ENCODE measurements at regions not wholly inside any gene's neighbourhood (a gene's known extent, or its start where the extent isn't known, plus 50 kb on each side); places are given as distances from the start of the nearest gene placed in this dataset.
"Not testable (repeated sequence)": the region's sequence is repeated elsewhere in the genome, so short reads cannot be mapped to it uniquely, and the experiment has no call there.

DNA sequence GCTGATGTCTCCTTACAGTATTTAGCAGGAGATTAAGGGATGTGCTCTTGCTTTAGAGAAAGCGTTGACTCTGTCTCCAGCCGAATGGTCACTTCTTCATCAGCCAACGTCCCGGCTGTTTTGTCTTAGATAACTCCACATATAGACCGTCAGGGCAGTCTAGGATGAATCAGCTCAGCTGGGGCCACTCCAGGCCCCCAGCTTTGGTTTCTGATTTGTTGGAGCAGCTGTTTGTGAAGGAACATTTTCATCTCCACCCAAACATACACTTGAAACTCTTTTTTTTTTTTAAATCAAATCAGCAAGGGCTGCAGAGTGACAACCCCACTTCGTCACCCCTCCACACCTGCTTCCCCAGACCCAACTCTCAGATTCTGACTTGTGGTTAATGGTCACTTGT lies 206.1 kb upstream of the GALNT2 start:
- no peak overlapping the region for H3K4me3 ChIP-seq
- no peak for DNase-seq (ENCODE audit: low read depth, low spot score)
- TF ChIP-seq FOXP2 (optimal IDR thresholded peaks at IDR 0.05; ENCODE audit: control extremely low read depth, extremely low read length, insufficient read depth) (no peak), POLR2AphosphoS5 (IDR thresholded peaks at IDR 0.05; ENCODE audit: borderline replicate concordance, low read depth, low read length) (no peak), EZH2 (IDR thresholded peaks at IDR 0.05) (no peak)
- H3K36me3 ChIP-seq (ENCODE audit: insufficient read depth, low read length), result no peaks in the 10 kb centered on the region
- H3K9ac ChIP-seq (ENCODE audit: insufficient read length), result no peak overlapping the region
- H3K9me3 ChIP-seq (ENCODE audit: low read depth, low read length), result no peaks in the 10 kb centered on the region
- no peak overlapping the region for H3K27ac ChIP-seq

- DNase-seq (ENCODE audit: low read depth, low spot score), result no peak
- H3K9ac ChIP-seq (ENCODE audit: insufficient read length), result no peak overlapping the region
- H3K27ac ChIP-seq, result no peak overlapping the region
- no peak overlapping the region for H3K4me3 ChIP-seq
- no peaks in the 10 kb centered on the region for H3K9me3 ChIP-seq (ENCODE audit: low read depth, low read length)
- no peaks in the 10 kb centered on the region for H3K36me3 ChIP-seq (ENCODE audit: insufficient read depth, low read length)
- TF ChIP-seq FOXP2 (optimal IDR thresholded peaks at IDR 0.05; ENCODE audit: control extremely low read depth, extremely low read length, insufficient read depth) (no peak), EZH2 (IDR thresholded peaks at IDR 0.05) (no peak), POLR2AphosphoS5 (IDR thresholded peaks at IDR 0.05; ENCODE audit: borderline replicate concordance, low read depth, low read length) (no peak)
These were observed 204.8 kb upstream of the GALNT2 start for GRCh38 chr1:229862017-229862774.

- Histone ChIP-seq H3K36me3 (ENCODE audit: insufficient read depth, low read length) (no peaks in the 10 kb centered on the region), H3K9me3 (ENCODE audit: low read depth, low read length) (no peaks in the 10 kb centered on the region), H3K9ac (ENCODE audit: insufficient read length) (no peak overlapping the region), H3K4me3 (no peak overlapping the region), H3K27ac (no peak overlapping the region)
- DNase-seq (ENCODE audit: low read depth, low spot score), result no peak
- TF ChIP-seq EZH2 (IDR thresholded peaks at IDR 0.05) (no peak), FOXP2 (optimal IDR thresholded peaks at IDR 0.05; ENCODE audit: control extremely low read depth, extremely low read length, insufficient read depth) (no peak), POLR2AphosphoS5 (IDR thresholded peaks at IDR 0.05; ENCODE audit: borderline replicate concordance, low read depth, low read length) (no peak)
These were observed 203.1 kb upstream of the GALNT2 start for GRCh38 chr1:229863651-229864545.

DNA sequence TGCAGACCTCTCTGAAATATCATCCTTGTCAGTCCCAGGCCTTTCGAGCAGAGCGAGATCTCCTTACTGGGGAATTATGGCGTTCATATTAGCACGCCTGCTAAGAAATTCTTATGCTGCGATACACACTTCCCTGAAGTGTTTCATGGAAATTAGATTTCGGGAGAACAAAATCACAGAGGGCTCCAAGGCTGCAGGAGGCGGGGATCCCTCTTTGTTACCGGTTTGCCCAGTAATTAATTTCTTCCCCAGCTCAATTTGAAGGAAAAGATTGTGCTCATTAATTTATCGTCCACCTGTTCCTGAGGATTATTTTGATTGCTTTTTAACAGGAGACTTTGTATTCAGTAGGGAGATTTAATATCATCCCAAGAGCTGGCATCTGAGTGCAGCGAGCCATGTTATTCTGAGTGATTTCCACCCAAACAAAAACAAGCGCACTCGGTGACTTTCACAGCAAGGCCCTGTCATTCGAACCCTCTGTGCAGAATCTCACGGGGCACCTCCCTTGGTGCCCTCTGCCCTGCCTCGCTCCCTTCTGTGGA lies 202.3 kb upstream of the GALNT2 start:
- Histone ChIP-seq H3K36me3 (ENCODE audit: insufficient read depth, low read length) (no peaks in the 10 kb centered on the region), H3K27ac (no peak overlapping the region), H3K9ac (ENCODE audit: insufficient read length) (no peak overlapping the region), H3K9me3 (ENCODE audit: low read depth, low read length) (no peaks in the 10 kb centered on the region), H3K4me3 (no peak overlapping the region)
- TF ChIP-seq POLR2AphosphoS5 (IDR thresholded peaks at IDR 0.05; ENCODE audit: borderline replicate concordance, low read depth, low read length), result no peak
- no peak for TF ChIP-seq EZH2 (IDR thresholded peaks at IDR 0.05)
- no peak for TF ChIP-seq FOXP2 (optimal IDR thresholded peaks at IDR 0.05; ENCODE audit: control extremely low read depth, extremely low read length, insufficient read depth)
- no peak for DNase-seq (ENCODE audit: low read depth, low spot score)

GRCh38 chr1:229865321-229865720 lies 201.7 kb upstream of the GALNT2 start:
- not testable (repeated sequence) for H3K36me3 ChIP-seq (ENCODE audit: insufficient read depth, low read length); H3K4me3 ChIP-seq; H3K27ac ChIP-seq; H3K9ac ChIP-seq (ENCODE audit: insufficient read length); H3K9me3 ChIP-seq (ENCODE audit: low read depth, low read length); DNase-seq (ENCODE audit: low read depth, low spot score)

- Histone ChIP-seq H3K4me3 (no peak overlapping the region), H3K36me3 (ENCODE audit: insufficient read depth, low read length) (no peaks in the 10 kb centered on the region), H3K9ac (ENCODE audit: insufficient read length) (no peak overlapping the region), H3K27ac (no peak overlapping the region), H3K9me3 (ENCODE audit: low read depth, low read length) (no peaks in the 10 kb centered on the region)
- TF ChIP-seq EZH2 (IDR thresholded peaks at IDR 0.05), result no peak
- TF ChIP-seq POLR2AphosphoS5 (IDR thresholded peaks at IDR 0.05; ENCODE audit: borderline replicate concordance, low read depth, low read length), result no peak
- no peak for TF ChIP-seq FOXP2 (optimal IDR thresholded peaks at IDR 0.05; ENCODE audit: control extremely low read depth, extremely low read length, insufficient read depth)
- no peak for DNase-seq (ENCODE audit: low read depth, low spot score)
These were observed 199.3 kb upstream of the GALNT2 start for GRCh38 chr1:229867726-229868125.

DNA sequence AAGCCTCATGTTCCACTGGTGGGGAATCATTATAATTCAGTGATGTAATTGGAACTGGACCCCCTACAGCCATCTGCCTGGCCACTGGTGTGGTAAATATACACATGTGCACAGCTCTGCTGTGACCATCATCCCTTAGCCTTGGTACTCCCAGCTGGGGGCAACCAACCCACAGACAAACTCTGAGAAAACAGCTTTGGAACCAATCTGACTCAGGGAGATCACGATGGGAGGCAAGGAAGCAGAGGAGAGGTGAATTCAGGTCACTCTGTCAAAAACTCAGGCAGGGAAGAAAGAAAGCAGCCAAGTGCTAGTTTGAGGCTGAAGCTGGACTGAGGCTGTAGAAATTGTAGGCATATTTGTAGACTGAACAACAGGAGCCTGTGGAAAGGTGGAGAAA lies 197.8 kb upstream of the GALNT2 start:
- H3K9ac ChIP-seq (ENCODE audit: insufficient read length), result no peak overlapping the region
- TF ChIP-seq POLR2AphosphoS5 (IDR thresholded peaks at IDR 0.05; ENCODE audit: borderline replicate concordance, low read depth, low read length), result no peak
- TF ChIP-seq EZH2 (IDR thresholded peaks at IDR 0.05), result no peak
- TF ChIP-seq FOXP2 (optimal IDR thresholded peaks at IDR 0.05; ENCODE audit: control extremely low read depth, extremely low read length, insufficient read depth), result no peak
- DNase-seq (ENCODE audit: low read depth, low spot score), result no peak
- no peak overlapping the region for H3K27ac ChIP-seq
- no peak overlapping the region for H3K4me3 ChIP-seq
- H3K36me3 ChIP-seq (ENCODE audit: insufficient read depth, low read length), result no peaks in the 10 kb centered on the region
- no peaks in the 10 kb centered on the region for H3K9me3 ChIP-seq (ENCODE audit: low read depth, low read length)

GRCh38 chr1:229869687-229870086 lies 197.4 kb upstream of the GALNT2 start:
- Histone ChIP-seq H3K9ac (ENCODE audit: insufficient read length) (no peak overlapping the region), H3K36me3 (ENCODE audit: insufficient read depth, low read length) (no peaks in the 10 kb centered on the region), H3K27ac (no peak overlapping the region), H3K4me3 (no peak overlapping the region), H3K9me3 (ENCODE audit: low read depth, low read length) (no peaks in the 10 kb centered on the region)
- DNase-seq (ENCODE audit: low read depth, low spot score), result no peak
- TF ChIP-seq EZH2 (IDR thresholded peaks at IDR 0.05), result no peak
- TF ChIP-seq POLR2AphosphoS5 (IDR thresholded peaks at IDR 0.05; ENCODE audit: borderline replicate concordance, low read depth, low read length), result no peak
- no peak for TF ChIP-seq FOXP2 (optimal IDR thresholded peaks at IDR 0.05; ENCODE audit: control extremely low read depth, extremely low read length, insufficient read depth)
